ENCODE measurements at regions not wholly inside any gene's neighbourhood (a gene's known extent, or its start where the extent isn't known, plus 50 kb on each side); places are given as distances from the start of the nearest gene placed in this dataset.

DNA sequence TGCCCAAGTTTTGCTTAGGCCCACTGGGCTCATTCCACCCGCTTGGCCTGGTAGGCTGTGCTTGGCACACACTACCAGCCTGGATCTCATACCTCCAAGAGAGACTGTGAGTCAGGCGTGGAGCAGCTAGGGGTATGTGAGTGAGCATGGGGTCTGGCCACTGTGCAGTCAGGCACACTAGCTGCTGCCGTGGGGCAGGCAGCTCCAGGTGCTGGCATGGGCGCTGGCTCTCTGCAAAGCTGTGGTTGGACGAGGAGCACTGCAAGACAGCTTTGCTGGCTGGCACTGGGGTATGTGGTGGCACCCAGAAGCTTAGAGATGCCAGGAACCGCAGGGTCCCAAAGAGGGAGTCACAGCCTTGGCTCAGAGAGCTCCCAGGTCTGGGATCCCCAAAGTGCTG, 377.8 kb downstream of the KCTD8 start:
- Mint-ChIP-seq H3K36me3 (ENCODE audit: low read depth) (no peaks in the 10 kb centered on the region), H3K4me1 (ENCODE audit: low read depth) (no peaks in the 10 kb centered on the region)
- TF ChIP-seq CTCF (IDR thresholded peaks at IDR 0.05) = no peak

GRCh38 chr4:44071959-44072955, 376.4 kb downstream of the KCTD8 start:
- Mint-ChIP-seq H3K27me3 (ENCODE audit: insufficient read depth) (peaks cover 2% of the 10 kb centered on the region; the same call in 1 of the 2 replicates), H3K4me1 (ENCODE audit: low read depth) (no peaks in the 10 kb centered on the region), H3K36me3 (ENCODE audit: low read depth) (no peaks in the 10 kb centered on the region), H3K9me3 (peaks cover 17% of the 10 kb centered on the region; the same call in 1 of the 2 replicates), H3K27ac (no peak overlapping the region), H3K4me3 (no peak overlapping the region)
- TF ChIP-seq CTCF (IDR thresholded peaks at IDR 0.05) = no peak
- DNase-seq = no peak

More for the DNA sequence above, 377.8 kb downstream of the KCTD8 start:
- no peak overlapping the region for H3K4me3 Mint-ChIP-seq
- H3K27ac Mint-ChIP-seq = no peak overlapping the region
- H3K27me3 Mint-ChIP-seq (ENCODE audit: insufficient read depth) = peaks cover 2% of the 10 kb centered on the region; the same call in 1 of the 2 replicates
- DNase-seq = no peak
- H3K9me3 Mint-ChIP-seq = peaks cover 17% of the 10 kb centered on the region; the same call in 1 of the 2 replicates

- no peaks in the 10 kb centered on the region for H3K36me3 Mint-ChIP-seq (ENCODE audit: low read depth)
- DNase-seq = no peak
- no peak overlapping the region for H3K27ac Mint-ChIP-seq
- H3K9me3 Mint-ChIP-seq = peaks cover 11% of the 10 kb centered on the region; the same call in 1 of the 2 replicates
- no peak overlapping the region for H3K4me3 Mint-ChIP-seq
- H3K4me1 Mint-ChIP-seq (ENCODE audit: low read depth) = no peaks in the 10 kb centered on the region
- no peaks in the 10 kb centered on the region for H3K27me3 Mint-ChIP-seq (ENCODE audit: insufficient read depth)
- TF ChIP-seq CTCF (IDR thresholded peaks at IDR 0.05) = no peak
Observed at GRCh38 chr4:44086753-44087152, 361.9 kb downstream of the KCTD8 start.

GRCh38 chr4:44093390-44093789, 355.2 kb downstream of the KCTD8 start:
- Mint-ChIP-seq H3K27ac (no peak overlapping the region), H3K36me3 (ENCODE audit: low read depth) (no peaks in the 10 kb centered on the region), H3K27me3 (ENCODE audit: insufficient read depth) (no peaks in the 10 kb centered on the region), H3K4me3 (no peak overlapping the region), H3K9me3 (peaks cover 10% of the 10 kb centered on the region), H3K4me1 (ENCODE audit: low read depth) (no peaks in the 10 kb centered on the region)
- no peak for TF ChIP-seq CTCF (IDR thresholded peaks at IDR 0.05)
- no peak for DNase-seq

GRCh38 chr4:44098973-44099372, 349.6 kb downstream of the KCTD8 start:
- no peaks in the 10 kb centered on the region for H3K27me3 Mint-ChIP-seq (ENCODE audit: insufficient read depth)
- no peak for TF ChIP-seq CTCF (IDR thresholded peaks at IDR 0.05)
- no peaks in the 10 kb centered on the region for H3K4me1 Mint-ChIP-seq (ENCODE audit: low read depth)
- peaks cover 8% of the 10 kb centered on the region; the same call in 1 of the 2 replicates for H3K36me3 Mint-ChIP-seq (ENCODE audit: low read depth)
- peaks cover 54% of the 10 kb centered on the region for H3K9me3 Mint-ChIP-seq
- H3K4me3 Mint-ChIP-seq = no peak overlapping the region
- no peak for DNase-seq
- no peak overlapping the region for H3K27ac Mint-ChIP-seq

Data from HFFc6 (cell line).